Sciatic nerve (tissue), 2 donors: ENCODE measurements at regions not wholly inside any gene's neighbourhood (a gene's known extent, or its start where the extent isn't known, plus 50 kb on each side); places are given as distances from the start of the nearest gene placed in this dataset.
"Not testable (repeated sequence)": the region's sequence is repeated elsewhere in the genome, so short reads cannot be mapped to it uniquely, and the experiment has no call there.

ENCODE experiments used
- ATAC-seq: fragments of 200-7000 bp; cut with Tn5 transposase; one replicate; pipeline ENCODE4 v1.9.1; 2020; ENCODE audit warnings: mild to moderate bottlenecking, moderate library complexity
- DNase-seq: peaks from one replicate; pipeline ENCODE4 v3.0.0-alpha.2; 2020; ENCODE audit warnings: low spot score
- intact Hi-C: fragments of 100-400 bp; cut with DNase I; formaldehyde crosslinking; loops from one replicate; pipeline ENCODE4 v1.14.2; 2022
- donor health status: DM: no; HTN: no; CAD: no.
- donor health status: DM: no; HTN: no; CAD: no.

GRCh38 chr16:16960785-16961184, 510.0 kb downstream of the XYLT1 start:
- DNase-seq (no peak), ATAC-seq (no peak)
- intact Hi-C loops, result no loop called here

GRCh38 chr16:16966439-16966838, 504.3 kb downstream of the XYLT1 start:
- ATAC-seq, result no peak
- intact Hi-C loops, result no loop called here
- no peak for DNase-seq

- intact Hi-C loops, result no loop called here
- ATAC-seq (no peak), DNase-seq (no peak)
These were observed 499.7 kb downstream of the XYLT1 start for GRCh38 chr16:16971042-16971441.

- intact Hi-C loops, result no loop called here
- no peak for ATAC-seq
- DNase-seq, result no peak
These were observed 497.9 kb downstream of the XYLT1 start for GRCh38 chr16:16972831-16973230.

GRCh38 chr16:16973707-16974591, 496.8 kb downstream of the XYLT1 start:
- ATAC-seq, result no peak
- intact Hi-C loops, result no loop called here
- no peak for DNase-seq

GRCh38 chr16:16982614-16983013, 488.1 kb downstream of the XYLT1 start:
- ATAC-seq, result no peak
- no peak for DNase-seq
- intact Hi-C loops, result no loop called here

GRCh38 chr16:16983582-16983981, 487.2 kb downstream of the XYLT1 start:
- intact Hi-C loops, result no loop called here
- DNase-seq (no peak), ATAC-seq (no peak)

GRCh38 chr16:16984091-16984490, 486.7 kb downstream of the XYLT1 start:
- ATAC-seq, DNase-seq, intact Hi-C loops: not testable (repeated sequence)

- no peak for DNase-seq
- intact Hi-C loops, result no loop called here
- no peak for ATAC-seq
These were observed 485.1 kb downstream of the XYLT1 start for GRCh38 chr16:16985707-16986106.

- no peak for ATAC-seq
- no peak for DNase-seq
- intact Hi-C loops, result no loop called here
These were observed 481.8 kb downstream of the XYLT1 start for GRCh38 chr16:16988963-16989362.

GRCh38 chr16:16989368-16989767, 481.4 kb downstream of the XYLT1 start:
- intact Hi-C loops, result no loop called here
- DNase-seq (no peak), ATAC-seq (no peak)

- DNase-seq (no peak), ATAC-seq (no peak)
- intact Hi-C loops, result no loop called here
These were observed 479.0 kb downstream of the XYLT1 start for GRCh38 chr16:16991711-16992110.

- intact Hi-C loops, result no loop called here
- ATAC-seq, result no peak
- no peak for DNase-seq
These were observed 477.6 kb downstream of the XYLT1 start for GRCh38 chr16:16992975-16993765.

- ATAC-seq (no peak), DNase-seq (no peak)
- intact Hi-C loops, result no loop called here
These were observed 475.9 kb downstream of the XYLT1 start for GRCh38 chr16:16994831-16995230.

GRCh38 chr16:16996827-16997226, 473.9 kb downstream of the XYLT1 start:
- DNase-seq, result no peak
- intact Hi-C loops, result no loop called here
- no peak for ATAC-seq

- DNase-seq, result no peak
- ATAC-seq, result no peak
- intact Hi-C loops, result no loop called here
These were observed 473.4 kb downstream of the XYLT1 start for GRCh38 chr16:16997349-16997748.

- DNase-seq (no peak), ATAC-seq (no peak)
- intact Hi-C loops, result no loop called here
These were observed 469.3 kb downstream of the XYLT1 start for GRCh38 chr16:17001471-17001870.

- ATAC-seq, result no peak
- intact Hi-C loops, result no loop called here
- no peak for DNase-seq
These were observed 468.2 kb downstream of the XYLT1 start for GRCh38 chr16:17002565-17002964.

GRCh38 chr16:17005963-17006362, 464.8 kb downstream of the XYLT1 start:
- ATAC-seq, intact Hi-C loops, DNase-seq: not testable (repeated sequence)

- DNase-seq, result no peak
- ATAC-seq, result no peak
- intact Hi-C loops, result no loop called here
These were observed 459.0 kb downstream of the XYLT1 start for GRCh38 chr16:17011712-17012111.
